ENCODE measurements at regions not wholly inside any gene's neighbourhood (a gene's known extent, or its start where the extent isn't known, plus 50 kb on each side); places are given as distances from the start of the nearest gene placed in this dataset.

- no peak for DNase-seq (ENCODE audit: low read depth)
These were observed 620.9 kb upstream of the CDH8 start for GRCh38 chr16:62657116-62657515.

DNA sequence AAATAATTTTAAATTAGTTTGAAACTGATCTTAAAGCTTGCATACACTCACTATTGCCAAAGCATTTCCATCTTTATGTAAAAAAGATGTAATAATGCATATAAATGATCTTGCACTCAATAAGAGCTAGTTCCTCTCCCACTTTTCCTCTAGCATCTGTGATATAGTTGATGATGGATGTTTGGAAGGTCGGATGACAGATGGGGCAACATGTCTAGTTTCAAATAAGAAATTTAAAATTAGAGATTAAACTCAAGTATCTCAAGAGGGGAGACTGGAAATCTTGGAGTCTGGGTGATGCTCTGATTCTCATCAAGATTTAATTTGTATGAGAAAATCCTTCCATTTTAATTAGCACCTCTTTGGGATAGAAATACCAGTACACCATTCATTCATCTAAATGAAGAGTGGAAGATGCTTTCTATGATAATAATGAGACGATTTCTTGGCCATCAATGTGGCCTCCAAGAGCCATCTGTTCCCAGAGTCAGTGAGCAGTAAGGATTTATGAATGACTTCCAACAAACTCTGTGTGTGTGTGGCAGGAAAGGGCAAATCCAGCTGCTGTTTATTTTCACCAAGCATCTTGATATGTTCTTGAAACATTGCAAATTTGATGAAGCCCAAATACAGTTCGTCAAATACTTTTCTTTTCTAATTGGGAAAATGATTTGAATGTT is 616.3 kb upstream of the CDH8 start:
- DNase-seq (ENCODE audit: low read depth), result no peak

GRCh38 chr16:62648256-62648655 is 612.0 kb upstream of the CDH8 start:
- no peak for DNase-seq (ENCODE audit: low read depth)

DNA sequence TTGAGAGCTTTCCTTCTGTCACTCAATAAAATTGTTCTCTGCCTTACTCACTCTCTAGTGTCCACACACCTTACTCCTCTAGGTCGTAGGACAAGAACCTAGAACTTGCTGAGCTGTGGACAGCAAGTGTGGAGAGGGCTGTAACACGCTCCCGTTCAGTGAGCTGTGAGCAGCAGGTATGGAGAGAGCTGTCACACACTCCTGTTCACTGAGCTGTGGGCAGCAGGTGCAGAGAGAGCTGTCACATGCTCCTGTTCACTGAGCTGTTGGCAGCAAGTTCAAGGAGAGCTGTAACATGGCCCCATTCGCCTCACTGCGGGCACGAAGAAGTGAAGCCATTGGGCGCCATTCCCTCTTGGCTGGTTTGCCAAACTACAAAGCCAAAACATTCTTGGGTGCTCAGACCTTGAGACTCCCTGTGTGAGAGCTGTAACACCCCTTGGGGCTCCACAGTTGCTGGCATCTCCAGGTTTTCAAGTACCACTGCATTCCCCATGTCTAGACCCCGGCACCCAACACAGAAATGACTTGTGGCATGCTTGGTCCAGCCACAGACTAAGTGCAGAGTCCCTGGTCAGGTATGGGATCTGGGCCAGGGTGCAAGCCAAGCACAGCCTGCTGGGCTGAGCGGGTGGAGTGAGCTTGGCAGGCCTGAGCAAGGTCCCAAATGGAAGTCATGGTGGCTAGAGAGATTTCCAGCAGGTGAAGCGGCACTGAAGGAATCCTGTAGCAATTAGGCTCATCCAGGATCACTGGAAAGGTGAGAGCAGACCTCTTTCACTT is 608.0 kb upstream of the CDH8 start:
- DNase-seq (ENCODE audit: low read depth), result no peak

DNA sequence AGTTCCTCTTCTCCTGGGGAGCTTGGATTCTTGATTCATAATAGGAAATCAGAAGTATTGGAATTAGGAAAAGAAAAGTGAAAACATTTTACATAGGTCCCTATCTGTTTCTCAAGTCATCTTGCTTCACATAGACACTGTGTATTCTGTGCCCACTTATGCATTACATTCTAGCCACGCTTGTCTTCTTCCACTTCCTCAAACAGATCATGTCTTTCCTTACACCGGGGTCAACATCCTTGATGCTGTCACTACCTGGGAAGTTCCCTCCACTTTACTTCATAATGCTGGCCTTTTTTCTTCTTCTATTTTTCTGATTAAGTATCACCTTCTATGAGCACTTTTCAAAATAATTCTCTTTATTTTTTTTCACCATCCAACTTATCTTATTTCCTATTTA is 606.4 kb upstream of the CDH8 start:
- no peak for DNase-seq (ENCODE audit: low read depth)

DNA sequence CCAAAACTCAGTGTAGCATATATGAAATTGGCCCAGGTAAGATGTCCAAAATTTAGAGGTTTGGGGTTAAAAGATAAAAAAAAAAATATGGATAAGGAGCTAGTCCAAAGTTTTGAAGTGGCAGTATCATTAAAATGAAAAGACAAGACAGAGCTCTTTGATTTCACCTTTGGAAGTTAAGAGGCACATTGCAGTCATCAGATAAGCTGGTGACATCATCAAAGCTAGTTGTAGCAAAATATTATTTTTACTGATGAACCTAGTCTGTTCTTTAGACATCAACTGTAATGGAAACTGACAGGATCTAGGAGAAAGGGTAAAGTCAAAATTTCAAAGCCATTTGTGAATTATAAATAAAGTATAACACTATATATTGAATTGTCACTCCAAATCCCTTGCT is 603.7 kb upstream of the CDH8 start:
- DNase-seq (ENCODE audit: low read depth), result no peak

DNA sequence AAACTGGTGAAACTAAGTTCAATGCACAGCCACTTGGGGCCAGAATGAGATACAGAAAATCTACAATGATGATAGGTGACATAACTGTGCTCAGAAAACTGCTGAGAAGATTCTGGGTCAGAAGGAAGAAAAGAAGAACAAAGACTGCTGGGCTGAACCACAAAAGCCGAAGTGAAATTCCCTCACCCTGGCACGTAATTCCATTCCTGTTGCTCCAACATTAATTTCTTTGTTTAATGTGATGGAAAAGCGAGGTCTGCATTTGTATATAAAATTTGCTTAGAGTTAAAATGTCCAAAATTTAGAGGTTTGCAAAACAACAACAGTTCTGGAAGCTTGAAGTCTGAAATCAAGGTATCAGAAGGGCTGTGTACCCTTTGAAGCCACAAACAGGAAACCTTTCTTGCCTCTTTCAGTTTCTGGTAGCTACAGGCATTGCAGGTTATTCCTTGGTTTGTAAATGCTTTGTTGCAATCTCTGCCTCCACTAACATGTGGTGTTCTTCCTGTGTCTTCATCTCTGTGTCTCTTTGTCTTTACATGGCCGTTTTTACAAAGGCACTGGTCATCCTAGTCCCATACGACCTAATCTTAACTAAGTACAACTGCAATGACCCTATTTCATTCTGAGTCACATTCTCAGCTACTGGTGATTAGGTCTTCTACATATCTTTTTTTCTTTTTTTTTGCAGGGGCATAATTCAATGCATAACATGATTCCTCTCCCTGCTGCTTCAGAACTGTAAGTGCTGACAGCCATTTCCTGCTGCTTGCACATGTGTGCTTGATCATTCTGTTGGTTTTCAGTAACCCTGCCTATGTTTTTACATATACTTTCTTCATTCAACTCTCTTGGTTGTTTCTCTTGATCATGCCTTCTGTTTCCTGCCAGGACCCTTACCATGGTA is 603.0 kb upstream of the CDH8 start:
- no peak for DNase-seq (ENCODE audit: low read depth)

- DNase-seq (ENCODE audit: low read depth), result no peak
These were observed 602.2 kb upstream of the CDH8 start for GRCh38 chr16:62638324-62638911.

DNA sequence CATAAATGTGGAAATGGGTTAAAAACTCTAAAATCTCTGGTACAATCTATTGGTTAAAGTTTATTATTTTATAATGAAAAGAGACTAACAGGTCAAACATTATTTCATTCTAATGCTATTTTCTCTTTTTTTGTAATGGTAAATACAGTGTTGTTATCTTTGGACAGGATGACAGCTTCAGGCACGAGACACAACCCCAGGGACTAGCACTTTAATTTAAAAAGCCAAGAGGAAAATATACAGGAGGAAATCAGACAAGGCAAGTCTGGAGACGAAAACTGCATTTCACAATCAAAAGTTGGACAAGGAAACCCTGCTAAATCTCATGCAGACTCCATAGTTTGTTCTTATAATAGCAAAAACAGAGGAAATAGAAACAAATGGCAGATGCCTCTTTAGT is 589.1 kb upstream of the CDH8 start:
- no peak for DNase-seq (ENCODE audit: low read depth)

DNA sequence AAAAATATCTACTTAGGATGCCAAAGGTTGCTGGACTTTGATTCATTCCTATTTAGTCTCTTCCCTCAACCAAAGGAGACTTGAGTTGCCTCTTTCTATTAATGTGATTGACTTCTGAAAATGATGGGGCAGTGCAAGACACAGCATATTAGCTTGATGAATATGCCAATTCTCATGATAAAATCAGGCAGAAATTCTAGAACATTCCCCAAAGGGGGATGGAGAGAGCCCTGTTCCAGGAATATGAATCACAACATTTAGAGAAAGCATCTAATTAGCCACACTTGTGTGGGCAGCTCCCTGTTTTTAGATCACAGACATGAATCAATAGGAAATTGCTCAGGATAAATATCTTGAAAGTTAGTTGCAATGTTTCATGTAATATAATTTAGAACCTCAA is 584.0 kb upstream of the CDH8 start:
- no peak for DNase-seq (ENCODE audit: low read depth)

GRCh38 chr16:62615526-62615925 is 579.3 kb upstream of the CDH8 start:
- no peak for DNase-seq (ENCODE audit: low read depth)

GRCh38 chr16:62610291-62610690 is 574.1 kb upstream of the CDH8 start:
- DNase-seq (ENCODE audit: low read depth), result no peak

- no peak for DNase-seq (ENCODE audit: low read depth)
These were observed 566.6 kb upstream of the CDH8 start for GRCh38 chr16:62602790-62603189.

GRCh38 chr16:62597875-62598274 is 561.6 kb upstream of the CDH8 start:
- no peak for DNase-seq (ENCODE audit: low read depth)

- DNase-seq (ENCODE audit: low read depth), result no peak
These were observed 560.3 kb upstream of the CDH8 start for GRCh38 chr16:62596584-62596983.

GRCh38 chr16:62596125-62596524 is 559.9 kb upstream of the CDH8 start:
- no peak for DNase-seq (ENCODE audit: low read depth)

DNA sequence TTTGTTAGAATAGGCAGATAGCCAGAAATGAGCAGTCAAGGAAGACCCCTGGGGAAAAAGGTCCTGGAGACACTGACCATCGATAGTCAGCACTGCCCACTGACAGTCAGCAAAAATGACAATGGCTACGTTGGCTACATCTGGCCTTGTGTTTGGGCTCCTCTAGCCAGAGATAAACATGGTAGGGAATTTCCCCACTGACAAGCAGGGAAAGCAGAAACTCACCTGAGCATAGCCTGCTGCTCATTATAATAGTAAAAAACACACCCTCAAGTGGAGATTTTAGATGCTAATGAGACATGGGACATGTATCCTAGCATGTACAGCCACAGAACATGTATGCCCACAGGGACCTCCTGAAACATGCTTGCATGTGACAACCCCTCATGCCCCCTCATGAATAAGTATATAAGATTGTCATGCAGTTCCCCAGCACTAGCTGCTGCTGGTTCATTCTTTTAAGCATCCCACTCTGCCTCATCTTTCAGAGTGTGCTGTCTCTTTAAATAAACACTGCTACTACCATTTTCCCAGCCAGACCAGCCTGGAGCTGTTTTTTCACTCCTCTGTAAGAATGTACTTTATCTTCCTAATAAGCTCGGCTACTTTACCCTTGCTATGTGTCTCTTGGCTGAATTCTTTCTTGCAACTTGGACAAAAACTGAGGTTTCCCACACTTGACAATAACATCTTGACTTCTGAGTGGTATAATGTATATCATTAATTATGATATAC is 550.1 kb upstream of the CDH8 start:
- no peak for DNase-seq (ENCODE audit: low read depth)

DNA sequence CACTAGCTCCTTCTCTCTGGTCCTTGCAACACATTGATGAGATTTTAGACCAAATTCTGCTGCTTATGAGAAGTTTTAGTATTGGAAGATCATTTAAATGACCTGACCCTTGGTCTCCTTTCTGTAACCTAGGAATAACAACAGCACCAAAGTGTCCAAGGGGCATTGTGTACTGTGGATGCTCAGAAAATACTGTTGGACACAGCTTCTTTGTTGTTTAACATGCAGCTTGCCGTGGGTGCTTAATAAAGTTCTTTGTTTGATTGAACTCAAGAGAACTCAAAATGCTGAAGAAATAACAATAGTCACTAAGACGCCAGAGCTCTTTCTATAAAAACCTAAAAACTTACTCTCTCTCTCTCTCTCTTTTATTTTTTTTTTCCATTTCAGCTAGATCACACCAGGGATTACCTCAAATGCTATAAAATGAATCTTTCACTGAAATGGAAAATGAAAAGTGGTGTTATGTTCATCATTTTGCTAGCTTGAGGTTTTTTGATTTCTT is 548.9 kb upstream of the CDH8 start:
- DNase-seq (ENCODE audit: low read depth), result no peak

GRCh38 chr16:62583414-62583813 is 547.2 kb upstream of the CDH8 start:
- no peak for DNase-seq (ENCODE audit: low read depth)

- no peak for DNase-seq (ENCODE audit: low read depth)
These were observed 537.2 kb upstream of the CDH8 start for GRCh38 chr16:62573466-62573865.

- no peak for DNase-seq (ENCODE audit: low read depth)
These were observed 532.7 kb upstream of the CDH8 start for GRCh38 chr16:62568926-62569325.

Data from HS-5 (cell line).